Sigmoid colon (tissue), 6 donors: ENCODE measurements at regions not wholly inside any gene's neighbourhood (a gene's known extent, or its start where the extent isn't known, plus 50 kb on each side); places are given as distances from the start of the nearest gene placed in this dataset.

Source experiments
- DNase-seq: peaks from one replicate; pipeline ENCODE4 v3.0.0-alpha.2; 2019
- H3K27ac ChIP-seq, 4 donors: fragments of 200-600 bp; sonication (generic); one replicate each; pipeline ENCODE4 v1.5.1; 2016 to 2019; ENCODE audit warnings: mild to moderate bottlenecking in 1 of 4
- H3K27me3 ChIP-seq, 3 donors: fragments of 200-600 bp; sonication (generic); one replicate each; pipeline ENCODE4 v1.5.1; 2019; ENCODE audit warnings: mild to moderate bottlenecking in 1 of 3
- H3K36me3 ChIP-seq, 4 donors: fragments of 200-600 bp; sonication (generic); one replicate each; pipeline ENCODE4 v1.5.1; 2016 to 2019
- H3K4me1 ChIP-seq, 4 donors: fragments of 200-600 bp; sonication (generic); one replicate each; pipeline ENCODE4 v1.5.1; 2017 to 2019
- H3K4me3 ChIP-seq, 4 donors: fragments of 200-600 bp; sonication (generic); one replicate each; pipeline ENCODE4 v1.5.1; 2017 to 2019; ENCODE audit warnings: mild to moderate bottlenecking in 2 of 4, moderate library complexity in 1 of 4
- H3K9me3 ChIP-seq, 4 donors: fragments of 200-600 bp in 3 of 4; sonication (generic) in 3 of 4; one replicate each; pipeline versions ENCODE4 v1.5.1 to v1.6.1; 2013 to 2019
- EP300 ChIP-seq, 4 donors: sonication (generic); formaldehyde crosslinking; IDR thresholded peaks; one replicate each; pipeline ENCODE4 v1.6.1; 2017; ENCODE audit warnings: antibody characterized with exemption in 4 of 4
- POLR2A ChIP-seq, 2 donors: fragments of 450-650 bp; IDR thresholded peaks; one replicate each; pipeline ENCODE4 v1.6.1; 2016; ENCODE audit warnings: antibody characterized with exemption in 2 of 2, mild to moderate bottlenecking in 2 of 2, moderate library complexity in 2 of 2
- POLR2AphosphoS5 ChIP-seq, 4 donors: sonication (generic); formaldehyde crosslinking; IDR thresholded peaks; one replicate each; pipeline ENCODE4 v1.6.1; 2017; ENCODE audit warnings: antibody characterized with exemption in 4 of 4
- WGBS, 2 donors: extraction: QIAGEN DNeasy Blood & Tissue Kit; methylation state at CpG; one replicate each; pipeline ENCODE4 v1.1.7; 2013; 5-methylcytosine and 5-hydroxymethylcytosine counted together
- intact Hi-C: fragments of 100-400 bp; cut with DNase I; formaldehyde crosslinking; loops from one replicate; pipeline ENCODE4 v1.15.1; 2023
- TF ChIP-seq, protein P1 (sequence below), 4 experiments: fragments of 450-650 bp in 3 of 4; fragments of 200-600 bp in 1 of 4; IDR thresholded peaks; one replicate each; pipeline ENCODE4 v1.5.1; 2016 to 2019; ENCODE audit warnings: antibody characterized with exemption in 4 of 4, mild to moderate bottlenecking in 3 of 4, moderate library complexity in 2 of 4
- donor health status: healthy with polysubstance abuse.
- donor health status: healthy.

DNA sequence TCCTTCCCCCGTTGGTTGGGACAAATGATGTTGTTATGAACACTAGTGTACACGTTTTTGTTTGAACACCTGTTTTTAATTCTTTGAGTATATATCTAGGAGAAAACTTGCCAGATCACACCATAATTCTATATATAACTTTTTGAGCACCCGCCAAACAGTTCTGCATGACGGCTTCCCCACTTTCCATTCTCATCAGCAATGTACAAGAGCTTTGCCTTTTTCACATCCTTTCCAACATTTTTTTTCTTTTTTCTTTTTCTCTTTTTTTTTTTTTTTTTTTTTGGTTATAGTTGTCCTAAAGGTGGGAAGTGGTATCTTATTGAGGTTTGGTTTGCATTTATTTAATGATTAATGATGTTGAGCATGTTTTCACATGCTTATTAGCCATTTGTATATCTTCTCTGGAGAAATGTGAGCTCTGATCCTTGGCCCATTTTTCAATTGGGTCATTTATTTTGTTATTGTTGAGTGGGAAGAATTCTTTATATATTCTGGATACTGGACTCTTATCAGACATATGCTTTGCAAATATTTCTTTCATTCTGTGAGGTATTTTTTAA is 86.9 kb upstream of the ZC3H15 start:
- 66 to 71% methylated on average over 4 of the region's 4 CpGs for WGBS, 2 donors
- Histone ChIP-seq H3K4me3 (no peak overlapping the region), H3K9me3 (no peaks in the 10 kb centered on the region), H3K36me3 (no peaks in the 10 kb centered on the region), H3K27ac (no peak overlapping the region), H3K27me3 (no peaks in the 10 kb centered on the region), H3K4me1 (no peaks in the 10 kb centered on the region)
- TF ChIP-seq POLR2AphosphoS5 (IDR thresholded peaks at IDR 0.05), result no peak
- DNase-seq, result no peak
- intact Hi-C loops, result no loop called here

DNA sequence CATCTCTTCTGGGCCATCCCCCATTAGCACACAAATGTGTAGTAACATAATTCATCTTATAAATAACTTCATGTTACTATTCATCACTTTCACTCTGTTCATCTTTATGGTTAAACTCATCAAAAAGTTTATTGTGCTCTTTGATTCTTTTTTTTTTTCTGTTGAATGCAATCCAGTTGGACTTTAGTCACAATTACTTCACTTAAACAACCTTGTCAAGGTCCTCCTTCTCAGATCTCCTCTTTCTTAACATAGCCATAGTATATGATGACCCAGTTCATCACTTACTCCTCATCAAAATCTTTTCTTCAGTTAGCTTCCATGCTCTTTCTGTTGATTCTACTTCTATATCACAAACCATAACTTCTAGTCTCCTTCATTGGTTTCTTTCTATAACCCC is 80.2 kb upstream of the ZC3H15 start:
- no peak overlapping the region for H3K4me3 ChIP-seq
- TF ChIP-seq, protein P1, sequence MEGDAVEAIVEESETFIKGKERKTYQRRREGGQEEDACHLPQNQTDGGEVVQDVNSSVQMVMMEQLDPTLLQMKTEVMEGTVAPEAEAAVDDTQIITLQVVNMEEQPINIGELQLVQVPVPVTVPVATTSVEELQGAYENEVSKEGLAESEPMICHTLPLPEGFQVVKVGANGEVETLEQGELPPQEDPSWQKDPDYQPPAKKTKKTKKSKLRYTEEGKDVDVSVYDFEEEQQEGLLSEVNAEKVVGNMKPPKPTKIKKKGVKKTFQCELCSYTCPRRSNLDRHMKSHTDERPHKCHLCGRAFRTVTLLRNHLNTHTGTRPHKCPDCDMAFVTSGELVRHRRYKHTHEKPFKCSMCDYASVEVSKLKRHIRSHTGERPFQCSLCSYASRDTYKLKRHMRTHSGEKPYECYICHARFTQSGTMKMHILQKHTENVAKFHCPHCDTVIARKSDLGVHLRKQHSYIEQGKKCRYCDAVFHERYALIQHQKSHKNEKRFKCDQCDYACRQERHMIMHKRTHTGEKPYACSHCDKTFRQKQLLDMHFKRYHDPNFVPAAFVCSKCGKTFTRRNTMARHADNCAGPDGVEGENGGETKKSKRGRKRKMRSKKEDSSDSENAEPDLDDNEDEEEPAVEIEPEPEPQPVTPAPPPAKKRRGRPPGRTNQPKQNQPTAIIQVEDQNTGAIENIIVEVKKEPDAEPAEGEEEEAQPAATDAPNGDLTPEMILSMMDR (IDR thresholded peaks at IDR 0.05), result no peak
- no peak for TF ChIP-seq POLR2A (IDR thresholded peaks at IDR 0.05)
- no peaks in the 10 kb centered on the region for H3K4me1 ChIP-seq
- H3K36me3 ChIP-seq, result no peaks in the 10 kb centered on the region
- H3K9me3 ChIP-seq, result no peaks in the 10 kb centered on the region
- intact Hi-C loops, result no loop called here
- no peaks in the 10 kb centered on the region for H3K27me3 ChIP-seq
- no peak overlapping the region for H3K27ac ChIP-seq
- no peak for DNase-seq

DNA sequence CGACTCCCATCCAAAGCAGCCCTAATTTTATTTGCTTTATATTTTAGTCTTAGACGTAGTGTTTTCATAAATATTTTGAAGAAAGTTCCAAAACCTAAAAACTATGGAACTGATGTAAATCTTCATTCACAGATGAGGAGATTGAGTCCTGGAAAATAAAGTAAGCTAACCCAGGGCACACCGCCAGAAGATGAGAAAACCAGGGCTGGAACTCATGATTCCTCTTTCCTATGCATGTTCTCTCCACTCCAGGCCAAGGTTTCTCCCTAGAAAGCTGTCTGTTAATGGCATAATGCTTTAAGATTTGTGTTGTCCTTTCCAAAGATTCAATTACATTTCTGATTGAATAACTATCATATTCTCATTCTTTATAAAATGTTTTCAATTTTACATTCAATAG is 78.4 kb upstream of the ZC3H15 start:
- DNase-seq, result no peak
- H3K9me3 ChIP-seq, result peaks cover 0 to 1% (median 0%) of the 10 kb centered on the region in 4 donors
- no peak for TF ChIP-seq EP300 (IDR thresholded peaks at IDR 0.05)
- TF ChIP-seq, protein P1 (IDR thresholded peaks at IDR 0.05), result no peak
- no peak for TF ChIP-seq POLR2A (IDR thresholded peaks at IDR 0.05)
- no peak for TF ChIP-seq POLR2AphosphoS5 (IDR thresholded peaks at IDR 0.05)
- H3K4me3 ChIP-seq, result no peak overlapping the region
- H3K4me1 ChIP-seq, result no peaks in the 10 kb centered on the region
- H3K27me3 ChIP-seq, result no peaks in the 10 kb centered on the region
- H3K36me3 ChIP-seq, result no peaks in the 10 kb centered on the region
- no peak overlapping the region for H3K27ac ChIP-seq
- intact Hi-C loops, result no loop called here
- 93 to 97% methylated on average over 3 of the region's 3 CpGs for WGBS, 2 donors

DNA sequence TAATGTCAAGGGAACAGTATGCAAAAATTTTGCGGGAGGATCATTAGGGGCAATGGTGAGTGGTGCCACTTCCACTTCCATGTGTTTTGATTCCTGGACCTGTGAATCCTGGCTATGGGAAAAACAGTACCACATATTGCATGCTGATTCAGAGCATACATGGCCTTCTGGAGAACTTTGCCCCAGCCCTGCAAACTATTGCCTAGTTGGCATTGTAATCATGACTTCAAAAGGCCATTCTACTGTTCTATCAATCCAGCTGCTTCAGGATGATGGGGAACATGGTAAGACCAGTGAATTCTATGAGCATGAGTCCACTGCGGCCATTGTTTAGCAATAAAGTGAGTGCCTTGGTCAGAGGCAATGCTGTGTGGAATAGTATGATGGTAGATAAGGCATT is 75.3 kb upstream of the ZC3H15 start:
- no peak overlapping the region for H3K27ac ChIP-seq
- 93 to 97% methylated on average over 2 of the region's 2 CpGs for WGBS, 2 donors

DNA sequence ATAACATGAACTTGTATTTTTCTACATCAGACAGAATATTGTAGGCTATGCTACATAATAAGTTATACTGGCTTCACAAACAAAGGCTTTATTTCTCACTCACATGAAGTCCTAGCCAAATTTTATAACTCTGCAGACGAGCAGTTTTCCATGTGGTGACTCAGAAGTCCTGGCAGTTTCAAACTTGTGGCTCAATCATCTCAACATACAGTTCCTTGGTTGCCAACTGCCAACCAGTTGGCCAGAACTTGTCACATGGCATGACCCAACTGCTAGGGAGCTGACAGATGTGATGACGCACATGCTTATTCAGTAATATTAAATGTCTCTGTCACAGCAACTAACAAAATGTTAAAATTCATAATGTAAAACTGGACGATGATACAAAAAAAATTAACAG is 63.8 kb upstream of the ZC3H15 start:
- Histone ChIP-seq H3K4me1 (peaks cover 0 to 9% (median 0%) of the 10 kb centered on the region in 4 donors), H3K27me3 (no peaks in the 10 kb centered on the region), H3K27ac (no peak overlapping the region), H3K4me3 (no peak overlapping the region), H3K36me3 (no peaks in the 10 kb centered on the region), H3K9me3 (no peaks in the 10 kb centered on the region)
- intact Hi-C loops, result no loop called here
- WGBS, 2 donors, result 67 to 76% methylated on average over 3 of the region's 3 CpGs
- TF ChIP-seq POLR2AphosphoS5 (IDR thresholded peaks at IDR 0.05) (no peak), POLR2A (IDR thresholded peaks at IDR 0.05) (no peak), EP300 (IDR thresholded peaks at IDR 0.05) (no peak)
- TF ChIP-seq, protein P1 (IDR thresholded peaks at IDR 0.05), result no peak
- DNase-seq, result no peak

More for the DNA sequence above, 75.3 kb upstream of the ZC3H15 start:
- DNase-seq, result no peak
- H3K4me3 ChIP-seq, result no peak overlapping the region
- intact Hi-C loops, result no loop called here
- peaks cover 0 to 5% (median 0%) of the 10 kb centered on the region in 4 donors for H3K9me3 ChIP-seq
- H3K4me1 ChIP-seq, result no peaks in the 10 kb centered on the region
- TF ChIP-seq, protein P1 (IDR thresholded peaks at IDR 0.05), result no peak
- no peak for TF ChIP-seq POLR2A (IDR thresholded peaks at IDR 0.05)
- TF ChIP-seq EP300 (IDR thresholded peaks at IDR 0.05), result no peak
- no peak for TF ChIP-seq POLR2AphosphoS5 (IDR thresholded peaks at IDR 0.05)
- no peaks in the 10 kb centered on the region for H3K27me3 ChIP-seq
- H3K36me3 ChIP-seq, result no peaks in the 10 kb centered on the region
